Mesendoderm (in vitro differentiated cells): ENCODE measurements at regions not wholly inside any gene's neighbourhood (a gene's known extent, or its start where the extent isn't known, plus 50 kb on each side); places are given as distances from the start of the nearest gene placed in this dataset.
"Not testable (repeated sequence)": the region's sequence is repeated elsewhere in the genome, so short reads cannot be mapped to it uniquely, and the experiment has no call there.

Experiments
- DNase-seq: peaks from one replicate; pipeline ENCODE4 v3.0.0; 2013
- H2AK5ac ChIP-seq: 2 replicates; pipeline ENCODE4 v1.6.1; 2013; ENCODE audit warnings: low read length, inconsistent platforms
- H2BK120ac ChIP-seq: 2 replicates; pipeline ENCODE4 v1.6.1; 2013; ENCODE audit warnings: low read depth, mild to moderate bottlenecking, low read length, moderate library complexity, mixed read lengths
- H2BK15ac ChIP-seq: replicated peaks from 2 replicates; pipeline ENCODE4 v1.6.1; 2013; ENCODE audit warnings: low read depth, mild to moderate bottlenecking, moderate library complexity
- H2BK5ac ChIP-seq: 2 replicates; pipeline ENCODE4 v1.6.1; 2013; ENCODE audit warnings: low read length, inconsistent platforms
- H3K18ac ChIP-seq: 2 replicates; pipeline ENCODE4 v1.6.1; 2013; ENCODE audit warnings: mild to moderate bottlenecking, low read length, mixed read lengths
- H3K23ac ChIP-seq: one replicate; pipeline ENCODE4 v1.6.1; 2013; ENCODE audit warnings: low read length
- H3K27ac ChIP-seq: 2 replicates; pipeline ENCODE4 v1.5.1; 2013; ENCODE audit warnings: low read depth, mild to moderate bottlenecking, inconsistent platforms, low read length, moderate library complexity
- H3K27me3 ChIP-seq: 2 replicates; pipeline ENCODE4 v1.6.1; 2013; ENCODE audit warnings: low read length, control low read depth, mild to moderate bottlenecking, inconsistent platforms; ENCODE audit not compliant: insufficient read depth, poor library complexity
- H3K36me3 ChIP-seq: 2 replicates; pipeline ENCODE4 v1.6.1; 2013; ENCODE audit warnings: low read length, inconsistent platforms; ENCODE audit not compliant: control insufficient read depth, insufficient read depth
- H3K4ac ChIP-seq: one replicate; pipeline ENCODE4 v1.6.1; 2013; ENCODE audit warnings: low read depth, mild to moderate bottlenecking, low read length, moderate library complexity
- H3K4me1 ChIP-seq: 2 replicates; pipeline ENCODE4 v1.6.1; 2013; ENCODE audit warnings: low read depth, low read length, inconsistent platforms; ENCODE audit not compliant: control insufficient read depth
- H3K4me2 ChIP-seq: 2 replicates; pipeline ENCODE4 v1.6.1; 2013; ENCODE audit warnings: low read length
- H3K4me3 ChIP-seq: 2 replicates; pipeline ENCODE4 v1.5.1; 2013; ENCODE audit warnings: mild to moderate bottlenecking, low read length
- H3K56ac ChIP-seq: one replicate; pipeline ENCODE4 v1.6.1; 2013; ENCODE audit warnings: low read length
- H3K79me1 ChIP-seq: 2 replicates; pipeline ENCODE4 v1.6.1; 2013; ENCODE audit warnings: low read length, inconsistent platforms
- H3K79me2 ChIP-seq: 2 replicates; pipeline ENCODE4 v1.6.1; 2013; ENCODE audit warnings: mild to moderate bottlenecking, low read length; ENCODE audit not compliant: control insufficient read depth, insufficient read depth
- H3K9ac ChIP-seq: 2 replicates; pipeline ENCODE4 v1.6.1; 2013; ENCODE audit warnings: low read length, inconsistent platforms
- H4K5ac ChIP-seq: one replicate; pipeline ENCODE4 v1.6.1; 2013; ENCODE audit warnings: low read length
- H4K8ac ChIP-seq: one replicate; pipeline ENCODE4 v1.6.1; 2013; ENCODE audit warnings: low read depth, mild to moderate bottlenecking, control low read depth, low read length, moderate library complexity
- WGBS: extraction: QIAGEN DNeasy Blood & Tissue Kit; methylation state at CpG from one replicate; pipeline ENCODE4 v1.1.7; 2013; ENCODE audit warnings: low lambda C conversion rate, missing lambda C conversion rate; ENCODE audit not compliant: insufficient coverage; ENCODE audit errors: extremely low coverage; 5-methylcytosine and 5-hydroxymethylcytosine counted together

DNA sequence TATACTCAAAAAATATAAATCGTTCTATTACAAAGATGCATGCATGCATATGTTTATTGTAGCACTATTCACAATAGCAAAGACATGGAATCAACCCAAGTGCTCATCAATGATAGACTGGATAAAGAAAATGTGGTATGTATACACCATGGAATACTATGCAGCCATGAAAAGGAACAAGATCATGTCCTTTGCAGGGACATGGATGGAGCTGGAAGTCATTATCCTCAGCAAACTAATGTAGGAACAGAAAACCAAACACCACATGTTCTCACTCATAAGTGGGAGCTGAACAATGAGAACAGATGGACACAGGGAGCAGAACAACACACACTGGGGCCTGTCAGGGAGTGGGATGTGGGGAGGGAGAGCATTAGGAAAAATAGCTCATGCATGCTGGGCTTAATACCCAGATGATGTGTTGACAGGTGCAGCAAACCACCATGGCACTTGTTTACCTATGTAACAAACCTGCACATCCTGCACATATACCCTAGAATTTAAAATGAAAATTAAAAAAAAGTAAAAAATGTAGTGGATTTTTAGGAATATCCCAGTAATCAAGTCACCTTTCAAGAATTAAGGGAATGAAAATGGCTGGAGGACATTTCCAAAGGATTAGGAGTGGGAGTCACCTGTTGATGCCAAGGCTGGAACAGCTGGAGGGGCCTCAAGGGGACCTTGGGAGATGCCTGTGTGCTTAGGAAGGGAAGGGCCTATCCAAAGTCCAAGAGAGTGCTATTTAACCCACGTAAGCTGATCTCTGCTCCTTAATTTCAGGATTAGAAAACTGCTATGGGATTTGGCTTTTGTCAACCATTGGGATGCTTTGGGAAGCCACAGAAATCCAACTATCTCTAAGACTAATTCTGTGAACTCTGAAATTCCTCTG is 156.9 kb upstream of the FAM20A start:
- H3K9ac ChIP-seq, H3K79me2 ChIP-seq, H2BK5ac ChIP-seq, H3K23ac ChIP-seq, H3K4me3 ChIP-seq, H3K4me1 ChIP-seq, H3K4me2 ChIP-seq, H3K27ac ChIP-seq, H4K5ac ChIP-seq, DNase-seq, H3K27me3 ChIP-seq, H4K8ac ChIP-seq, H2AK5ac ChIP-seq, H3K79me1 ChIP-seq, H3K36me3 ChIP-seq: not testable (repeated sequence)
- H3K18ac ChIP-seq = peak overlapping the region; percentile 80
- H2BK120ac ChIP-seq = peak overlapping the region; percentile 68
- H3K56ac ChIP-seq = peak overlapping the region; percentile 47
- no CpG with 5 or more reads among the region's 2 CpGs for WGBS
- H2BK15ac ChIP-seq = peak overlapping the region; percentile 61
- peak overlapping the region; percentile 66 for H3K4ac ChIP-seq

DNA sequence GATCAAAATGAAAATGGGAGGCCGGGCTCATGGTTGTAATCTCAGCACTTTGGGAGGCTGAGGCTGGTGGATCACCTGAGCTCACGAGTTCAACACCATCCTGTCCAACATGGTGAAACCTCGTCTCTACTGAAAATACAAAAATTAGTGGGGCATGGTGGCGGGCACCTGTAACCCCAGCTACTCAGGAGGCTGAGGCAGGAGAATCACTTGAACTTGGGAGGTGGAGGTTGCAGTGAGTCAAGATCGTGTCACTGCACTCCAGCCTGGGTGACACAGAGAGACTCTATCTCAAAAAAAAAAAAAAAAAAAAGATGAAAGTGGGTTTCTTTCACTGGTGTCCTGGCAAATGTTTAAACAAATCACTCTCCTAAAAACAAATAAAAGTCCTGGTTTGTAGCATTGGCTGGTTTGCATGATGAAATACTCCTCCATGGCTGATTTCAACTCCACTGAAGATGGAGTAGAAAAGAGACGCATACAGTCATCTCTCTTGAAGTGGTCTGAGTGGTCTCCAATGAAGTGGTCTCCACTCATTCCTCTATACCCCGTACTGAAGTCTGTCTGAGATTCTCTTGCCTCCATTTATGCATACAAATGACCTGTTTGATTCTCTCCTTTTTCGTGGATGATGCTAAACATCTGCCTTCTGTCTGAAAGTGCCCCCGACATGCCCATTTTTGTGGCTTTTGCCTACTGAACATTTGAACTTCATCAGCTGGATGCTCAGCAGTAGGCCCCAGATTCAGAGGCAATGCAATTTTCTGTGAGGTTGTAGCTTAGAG is 153.0 kb upstream of the FAM20A start:
- Histone ChIP-seq H3K56ac (no peak overlapping the region), H2AK5ac (no peak overlapping the region), H3K79me2 (no peaks in the 10 kb centered on the region), H3K4me1 (no peaks in the 10 kb centered on the region), H3K9ac (no peak overlapping the region), H3K27ac (peak overlapping the region; percentile 3), H2BK120ac (no peak overlapping the region), H4K5ac (no peak overlapping the region), H3K4me2 (no peak overlapping the region), H3K36me3 (no peaks in the 10 kb centered on the region), H3K4me3 (no peak overlapping the region), H3K18ac (no peak overlapping the region), H3K4ac (no peak overlapping the region), H3K79me1 (no peaks in the 10 kb centered on the region), H4K8ac (no peak overlapping the region), H2BK5ac (no peak overlapping the region), H2BK15ac (peak overlapping the region; percentile 89), H3K23ac (no peak overlapping the region), H3K27me3 (no peaks in the 10 kb centered on the region)
- no peak for DNase-seq
- no CpG with 5 or more reads among the region's 9 CpGs for WGBS

DNA sequence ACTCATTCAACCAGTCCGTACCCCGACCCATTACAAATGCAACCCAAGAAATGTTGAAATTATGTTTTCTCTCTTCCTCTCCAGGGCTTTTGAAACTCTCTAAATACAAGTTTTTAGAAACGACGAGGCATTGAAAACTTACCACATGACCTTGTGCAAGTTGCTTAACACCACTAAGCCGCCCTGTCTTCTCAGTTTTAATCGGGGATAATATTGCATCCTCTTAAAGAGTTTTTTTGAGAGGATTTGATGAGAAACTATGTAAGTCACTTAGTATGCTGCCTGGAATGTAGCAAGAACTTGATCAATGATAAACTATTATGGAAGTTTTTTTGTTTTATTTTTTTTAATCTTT is 149.0 kb upstream of the FAM20A start:
- Histone ChIP-seq H3K18ac (no peak overlapping the region), H3K9ac (no peak overlapping the region), H3K79me2 (no peaks in the 10 kb centered on the region), H3K36me3 (no peaks in the 10 kb centered on the region), H3K79me1 (no peaks in the 10 kb centered on the region), H3K4ac (no peak overlapping the region), H2BK15ac (no peak overlapping the region), H4K8ac (no peak overlapping the region), H2BK120ac (no peak overlapping the region), H4K5ac (no peak overlapping the region), H3K4me3 (no peak overlapping the region), H3K56ac (no peak overlapping the region), H2BK5ac (no peak overlapping the region), H3K27me3 (no peaks in the 10 kb centered on the region), H3K4me2 (no peak overlapping the region), H3K23ac (no peak overlapping the region), H3K27ac (no peak overlapping the region), H3K4me1 (no peaks in the 10 kb centered on the region), H2AK5ac (no peak overlapping the region)
- no CpG with 5 or more reads among the region's 6 CpGs for WGBS
- no peak for DNase-seq

DNA sequence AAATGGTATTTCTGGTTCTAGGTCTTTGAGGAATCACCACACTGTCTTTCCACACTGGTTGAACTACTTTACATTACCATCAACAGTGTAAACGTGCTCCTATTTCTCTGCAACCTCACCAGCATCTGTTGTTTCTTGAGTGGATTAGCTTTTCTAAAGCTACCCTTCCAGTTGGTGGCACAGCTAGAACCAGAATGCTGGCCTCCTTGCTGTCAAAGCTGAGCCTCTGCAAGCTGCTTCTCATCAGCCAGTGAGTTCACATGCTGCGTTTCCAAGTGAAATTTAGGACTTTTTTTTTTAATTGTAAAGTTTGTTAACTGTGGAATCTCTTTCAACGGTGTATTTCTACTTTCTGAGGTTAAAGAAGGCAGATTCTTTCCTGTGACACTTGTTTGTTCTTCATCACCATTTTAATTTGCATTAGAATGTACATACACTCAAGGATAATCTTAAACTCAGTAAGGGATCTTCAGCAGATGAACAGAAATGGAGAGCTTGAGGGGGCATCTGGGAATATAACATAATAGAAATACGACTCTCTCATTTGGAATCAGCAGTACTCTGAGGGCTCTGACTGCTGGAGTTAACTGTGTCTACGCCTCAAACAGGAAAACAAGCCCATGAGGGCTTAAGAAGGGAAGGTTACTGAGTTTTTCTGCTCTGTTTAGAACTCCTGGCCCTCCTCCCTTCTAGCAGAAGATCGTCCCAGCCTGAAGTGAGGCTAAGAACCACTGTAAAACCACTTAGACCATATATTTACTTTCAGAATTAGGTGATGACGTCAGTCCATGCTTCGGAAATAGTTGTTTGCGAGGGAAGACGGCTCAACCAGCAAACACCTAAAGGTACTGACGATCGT is 148.4 kb upstream of the FAM20A start:
- Histone ChIP-seq H2AK5ac (no peak overlapping the region), H2BK15ac (no peak overlapping the region), H3K56ac (no peak overlapping the region), H3K23ac (no peak overlapping the region), H3K4me3 (no peak overlapping the region), H2BK120ac (no peak overlapping the region), H2BK5ac (no peak overlapping the region), H3K4me2 (no peak overlapping the region), H3K27me3 (no peaks in the 10 kb centered on the region), H3K4ac (no peak overlapping the region), H3K9ac (no peak overlapping the region), H4K8ac (no peak overlapping the region), H3K18ac (no peak overlapping the region), H3K36me3 (no peaks in the 10 kb centered on the region), H3K79me1 (no peaks in the 10 kb centered on the region), H3K4me1 (no peaks in the 10 kb centered on the region), H3K79me2 (no peaks in the 10 kb centered on the region), H3K27ac (no peak overlapping the region), H4K5ac (no peak overlapping the region)
- DNase-seq = no peak
- no CpG with 5 or more reads among the region's 12 CpGs for WGBS

DNA sequence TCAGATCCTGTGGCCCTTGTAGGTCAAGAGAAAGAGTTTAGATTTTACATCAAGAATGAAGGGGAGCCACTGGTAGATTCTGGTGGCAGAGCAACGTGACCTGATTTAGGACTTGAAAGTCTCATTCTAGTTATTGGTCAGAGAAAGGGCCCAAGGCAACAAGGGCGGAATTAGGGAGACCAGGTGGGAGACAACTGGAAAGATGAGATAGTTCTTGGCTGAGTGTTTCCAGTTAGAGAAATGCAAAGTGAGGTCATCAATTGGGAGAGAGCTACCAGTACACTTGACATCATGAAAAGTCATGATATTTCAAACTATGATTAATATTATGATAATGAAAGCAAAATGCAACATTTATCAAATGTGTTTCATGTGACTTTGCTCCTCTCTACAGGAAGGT is 147.2 kb upstream of the FAM20A start:
- Histone ChIP-seq H4K8ac (no peak overlapping the region), H3K18ac (no peak overlapping the region), H2AK5ac (no peak overlapping the region), H3K36me3 (no peaks in the 10 kb centered on the region), H3K79me2 (no peaks in the 10 kb centered on the region), H4K5ac (no peak overlapping the region), H3K23ac (no peak overlapping the region), H3K56ac (peak overlapping the region; percentile 9), H2BK5ac (no peak overlapping the region), H3K4me1 (no peaks in the 10 kb centered on the region), H3K4me2 (no peak overlapping the region), H3K27me3 (no peaks in the 10 kb centered on the region), H3K9ac (no peak overlapping the region), H2BK15ac (no peak overlapping the region), H3K4me3 (no peak overlapping the region), H3K27ac (no peak overlapping the region), H3K4ac (no peak overlapping the region), H2BK120ac (peak overlapping the region; percentile 56), H3K79me1 (no peaks in the 10 kb centered on the region)
- no peak for DNase-seq
- no CpG with 5 or more reads among the region's 2 CpGs for WGBS
